ENCODE measurements at regions not wholly inside any gene's neighbourhood (a gene's known extent, or its start where the extent isn't known, plus 50 kb on each side); places are given as distances from the start of the nearest gene placed in this dataset.

- TF ChIP-seq CTCF (IDR thresholded peaks at IDR 0.05) (no peak), POLR2A (IDR thresholded peaks at IDR 0.05) (no peak)
These were observed 480.2 kb upstream of the PTPRD start for GRCh38 chr9:11092974-11093373.
